Endothelial cell (in vitro differentiated cells): ENCODE measurements at regions not wholly inside any gene's neighbourhood (a gene's known extent, or its start where the extent isn't known, plus 50 kb on each side); places are given as distances from the start of the nearest gene placed in this dataset.

Source experiments
- DNase-seq: peaks from one replicate; pipeline ENCODE4 v3.0.0; 2021; ENCODE audit warnings: low spot score
- H3K27ac Mint-ChIP-seq: one replicate; pipeline ENCODE4 v1.8.0; 2021; ENCODE audit warnings: mixed read lengths, inconsistent platforms; ENCODE audit not compliant: unreplicated experiment
- H3K27me3 Mint-ChIP-seq: one replicate; pipeline ENCODE4 v1.8.0; 2021; ENCODE audit warnings: mild to moderate bottlenecking, moderate library complexity, mixed read lengths, inconsistent platforms; ENCODE audit not compliant: unreplicated experiment
- H3K36me3 Mint-ChIP-seq: one replicate; pipeline ENCODE4 v1.8.0; 2021; ENCODE audit warnings: mild to moderate bottlenecking, low read depth, mixed read lengths, inconsistent platforms; ENCODE audit not compliant: unreplicated experiment
- H3K4me1 Mint-ChIP-seq: one replicate; pipeline ENCODE4 v1.8.0; 2021; ENCODE audit warnings: mild to moderate bottlenecking, mixed read lengths, inconsistent platforms; ENCODE audit not compliant: unreplicated experiment
- H3K4me3 Mint-ChIP-seq: one replicate; pipeline ENCODE4 v1.8.0; 2021; ENCODE audit warnings: mild to moderate bottlenecking, mixed read lengths, inconsistent platforms; ENCODE audit not compliant: unreplicated experiment
- H3K9me3 Mint-ChIP-seq: one replicate; pipeline ENCODE4 v1.8.0; 2021; ENCODE audit warnings: mixed read lengths, inconsistent platforms; ENCODE audit not compliant: unreplicated experiment
- CTCF ChIP-seq: fragments of 200-600 bp; sonication (generic); IDR thresholded peaks from one replicate; pipeline ENCODE4 v1.5.0; 2021; ENCODE audit warnings: antibody characterized with exemption; ENCODE audit not compliant: unreplicated experiment

- H3K9me3 Mint-ChIP-seq: no peaks in the 10 kb centered on the region
- H3K27ac Mint-ChIP-seq: no peak overlapping the region
- no peaks in the 10 kb centered on the region for H3K36me3 Mint-ChIP-seq
These were observed 182.6 kb upstream of the CD96 start for GRCh38 chr3:111359261-111360030.

GRCh38 chr3:111362381-111363009, 179.5 kb upstream of the CD96 start:
- no peak for TF ChIP-seq CTCF
- Mint-ChIP-seq H3K27me3 (peaks cover 8% of the 10 kb centered on the region), H3K4me1 (no peaks in the 10 kb centered on the region), H3K27ac (no peak overlapping the region), H3K9me3 (no peaks in the 10 kb centered on the region), H3K4me3 (no peak overlapping the region), H3K36me3 (no peaks in the 10 kb centered on the region)
- no peak for DNase-seq

More at GRCh38 chr3:111359261-111360030, 182.6 kb upstream of the CD96 start:
- H3K4me1 Mint-ChIP-seq: no peaks in the 10 kb centered on the region
- H3K27me3 Mint-ChIP-seq: peaks cover 8% of the 10 kb centered on the region
- H3K4me3 Mint-ChIP-seq: no peak overlapping the region
- DNase-seq: no peak
- TF ChIP-seq CTCF: no peak

DNA sequence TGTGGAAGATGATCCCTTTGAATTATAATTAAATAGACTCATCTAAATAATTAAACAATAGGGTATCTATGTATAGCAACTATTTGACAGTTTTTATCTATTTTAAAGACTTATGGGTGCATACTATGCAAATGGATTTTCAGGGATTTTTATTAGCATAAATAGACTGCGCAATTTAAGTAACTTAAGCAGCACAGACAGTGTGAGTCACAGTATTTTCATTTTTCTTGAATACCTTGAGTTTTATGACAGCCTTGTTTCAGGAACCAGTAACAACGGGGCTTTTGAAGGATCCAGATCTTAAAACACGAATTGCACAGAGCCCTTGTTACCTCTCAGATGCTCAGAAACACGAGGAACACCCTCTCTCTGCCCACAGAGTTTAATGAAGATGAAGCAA, 175.5 kb upstream of the CD96 start:
- no peaks in the 10 kb centered on the region for H3K36me3 Mint-ChIP-seq
- H3K4me1 Mint-ChIP-seq: no peaks in the 10 kb centered on the region
- DNase-seq: no peak
- no peak overlapping the region for H3K27ac Mint-ChIP-seq
- TF ChIP-seq CTCF: no peak
- H3K27me3 Mint-ChIP-seq: peaks cover 2% of the 10 kb centered on the region
- no peak overlapping the region for H3K4me3 Mint-ChIP-seq
- H3K9me3 Mint-ChIP-seq: no peaks in the 10 kb centered on the region

DNA sequence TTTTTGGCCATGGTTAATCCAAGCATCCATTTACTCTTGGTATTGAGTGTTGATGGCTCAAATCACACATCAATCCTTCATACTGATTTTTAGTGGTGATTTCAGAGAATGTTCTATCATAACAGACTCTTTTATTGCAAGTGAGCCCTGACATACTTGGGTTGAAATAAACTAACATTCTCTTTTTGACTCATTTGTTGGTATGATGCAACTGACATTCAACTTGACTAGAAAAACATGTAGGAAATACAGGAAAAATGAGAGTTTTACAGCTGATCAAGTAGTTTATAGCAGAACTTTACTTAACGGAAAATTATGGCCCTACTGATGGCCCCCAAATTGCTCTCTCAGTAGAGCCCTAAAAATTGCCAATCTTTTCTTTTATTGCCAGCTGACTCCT, 173.9 kb upstream of the CD96 start:
- peaks cover 2% of the 10 kb centered on the region for H3K27me3 Mint-ChIP-seq
- DNase-seq: no peak
- no peaks in the 10 kb centered on the region for H3K9me3 Mint-ChIP-seq
- H3K27ac Mint-ChIP-seq: no peak overlapping the region
- TF ChIP-seq CTCF: no peak
- no peaks in the 10 kb centered on the region for H3K4me1 Mint-ChIP-seq
- no peak overlapping the region for H3K4me3 Mint-ChIP-seq
- no peaks in the 10 kb centered on the region for H3K36me3 Mint-ChIP-seq

GRCh38 chr3:111369958-111370357, 172.0 kb upstream of the CD96 start:
- Mint-ChIP-seq H3K4me3 (no peak overlapping the region), H3K36me3 (no peaks in the 10 kb centered on the region), H3K27me3 (peaks cover 1% of the 10 kb centered on the region), H3K4me1 (no peaks in the 10 kb centered on the region), H3K27ac (no peak overlapping the region), H3K9me3 (no peaks in the 10 kb centered on the region)
- TF ChIP-seq CTCF: no peak
- no peak for DNase-seq
